Activated T-helper 9 cell treated with anti-CD3 and anti-CD28 coated beads, Interleukin-2, amount 50 U/mL, for 16 hours (primary cell): ENCODE measurements at regions not wholly inside any gene's neighbourhood (a gene's known extent, or its start where the extent isn't known, plus 50 kb on each side); places are given as distances from the start of the nearest gene placed in this dataset.
"Not testable (repeated sequence)": the region's sequence is repeated elsewhere in the genome, so short reads cannot be mapped to it uniquely, and the experiment has no call there.

Experiments used
- DNase-seq: peaks from one replicate; pipeline ENCODE4 v3.0.0-alpha.2; 2020; ENCODE audit warnings: low read depth

GRCh38 chr10:8602821-8603220, 548.3 kb downstream of the GATA3 start:
- DNase-seq, result no peak

- no peak for DNase-seq
These were observed 559.6 kb downstream of the GATA3 start for GRCh38 chr10:8614054-8614565.

- no peak for DNase-seq
These were observed 560.6 kb downstream of the GATA3 start for GRCh38 chr10:8615118-8615517.

- no peak for DNase-seq
These were observed 561.7 kb downstream of the GATA3 start for GRCh38 chr10:8616166-8616565.

GRCh38 chr10:8617792-8618191, 563.3 kb downstream of the GATA3 start:
- DNase-seq, result no peak

GRCh38 chr10:8618834-8619233, 564.3 kb downstream of the GATA3 start:
- no peak for DNase-seq

GRCh38 chr10:8628351-8628750, 573.9 kb downstream of the GATA3 start:
- no peak for DNase-seq

GRCh38 chr10:8633909-8634308, 579.4 kb downstream of the GATA3 start:
- no peak for DNase-seq

GRCh38 chr10:8636371-8636770, 581.9 kb downstream of the GATA3 start:
- DNase-seq, result no peak

- no peak for DNase-seq
These were observed 583.2 kb downstream of the GATA3 start for GRCh38 chr10:8637640-8638039.

GRCh38 chr10:8638088-8638672, 583.7 kb downstream of the GATA3 start:
- DNase-seq, result no peak

- DNase-seq, result no peak
These were observed 585.1 kb downstream of the GATA3 start for GRCh38 chr10:8639486-8640185.

- DNase-seq, result no peak
These were observed 585.8 kb downstream of the GATA3 start for GRCh38 chr10:8640301-8640700.

GRCh38 chr10:8640878-8641277, 586.4 kb downstream of the GATA3 start:
- DNase-seq, result no peak

- DNase-seq, result no peak
These were observed 601.8 kb downstream of the GATA3 start for GRCh38 chr10:8656261-8656660.

- no peak for DNase-seq
These were observed 605.5 kb downstream of the GATA3 start for GRCh38 chr10:8659982-8660381.

- DNase-seq, result no peak
These were observed 607.4 kb downstream of the GATA3 start for GRCh38 chr10:8661886-8662285.

- DNase-seq, result no peak
These were observed 608.6 kb downstream of the GATA3 start for GRCh38 chr10:8663131-8663530.

GRCh38 chr10:8665322-8665721, 610.8 kb downstream of the GATA3 start:
- no peak for DNase-seq

GRCh38 chr10:8670461-8670860, 616.0 kb downstream of the GATA3 start:
- no peak for DNase-seq

- DNase-seq, result no peak
These were observed 619.7 kb downstream of the GATA3 start for GRCh38 chr10:8674230-8674629.

GRCh38 chr10:8677642-8678041, 623.2 kb downstream of the GATA3 start:
- DNase-seq, result no peak

GRCh38 chr10:8684916-8685315, 630.4 kb downstream of the GATA3 start:
- not testable (repeated sequence) for DNase-seq

GRCh38 chr10:8688881-8689280, 634.4 kb downstream of the GATA3 start:
- DNase-seq, result no peak
